Ishikawa (cell line): ENCODE measurements at regions not wholly inside any gene's neighbourhood (a gene's known extent, or its start where the extent isn't known, plus 50 kb on each side); places are given as distances from the start of the nearest gene placed in this dataset.

ENCODE experiments used
- CEBPB ChIP-seq: IDR thresholded peaks from 2 replicates; pipeline ENCODE4 v1.6.1; 2012
- CREB1 ChIP-seq: IDR thresholded peaks from 2 replicates; pipeline ENCODE4 v1.6.1; 2012; ENCODE audit warnings: low read depth
- EGR1 ChIP-seq: IDR thresholded peaks from 2 replicates; pipeline ENCODE4 v1.6.1; 2012
- EP300 ChIP-seq: IDR thresholded peaks from 2 replicates; pipeline ENCODE4 v1.6.1; 2012; ENCODE audit warnings: borderline replicate concordance
- FOXM1 ChIP-seq: IDR thresholded peaks from 2 replicates; pipeline ENCODE4 v1.6.1; 2012; ENCODE audit warnings: low read depth, borderline replicate concordance
- NFIC ChIP-seq: IDR thresholded peaks from 2 replicates; pipeline ENCODE4 v1.6.1; 2012
- RAD21 ChIP-seq: IDR thresholded peaks from 2 replicates; pipeline ENCODE4 v1.6.1; 2012; ENCODE audit warnings: low read depth
- TAF1 ChIP-seq: IDR thresholded peaks from 2 replicates; pipeline ENCODE4 v1.6.1; 2012; ENCODE audit warnings: low read depth, mild to moderate bottlenecking
- TCF12 ChIP-seq: IDR thresholded peaks from 2 replicates; pipeline ENCODE4 v1.6.1; 2012; ENCODE audit warnings: low read depth
- TEAD4 ChIP-seq: IDR thresholded peaks from 2 replicates; pipeline ENCODE4 v1.6.1; 2012
- YY1 ChIP-seq: IDR thresholded peaks from 2 replicates; pipeline ENCODE4 v1.6.1; 2012; ENCODE audit warnings: low read depth
- ZBTB7A ChIP-seq: IDR thresholded peaks from 2 replicates; pipeline ENCODE4 v1.6.1; 2012; ENCODE audit warnings: low read depth
- TF ChIP-seq, protein P1 (sequence below): IDR thresholded peaks from 2 replicates; pipeline ENCODE4 v1.6.1; 2012
- TF ChIP-seq, protein P2 (sequence below): IDR thresholded peaks from 2 replicates; pipeline ENCODE4 v1.6.1; 2012
- TF ChIP-seq, protein P3 (sequence below): IDR thresholded peaks from 2 replicates; pipeline ENCODE4 v1.6.1; 2012; ENCODE audit warnings: low read depth, mild to moderate bottlenecking

DNA sequence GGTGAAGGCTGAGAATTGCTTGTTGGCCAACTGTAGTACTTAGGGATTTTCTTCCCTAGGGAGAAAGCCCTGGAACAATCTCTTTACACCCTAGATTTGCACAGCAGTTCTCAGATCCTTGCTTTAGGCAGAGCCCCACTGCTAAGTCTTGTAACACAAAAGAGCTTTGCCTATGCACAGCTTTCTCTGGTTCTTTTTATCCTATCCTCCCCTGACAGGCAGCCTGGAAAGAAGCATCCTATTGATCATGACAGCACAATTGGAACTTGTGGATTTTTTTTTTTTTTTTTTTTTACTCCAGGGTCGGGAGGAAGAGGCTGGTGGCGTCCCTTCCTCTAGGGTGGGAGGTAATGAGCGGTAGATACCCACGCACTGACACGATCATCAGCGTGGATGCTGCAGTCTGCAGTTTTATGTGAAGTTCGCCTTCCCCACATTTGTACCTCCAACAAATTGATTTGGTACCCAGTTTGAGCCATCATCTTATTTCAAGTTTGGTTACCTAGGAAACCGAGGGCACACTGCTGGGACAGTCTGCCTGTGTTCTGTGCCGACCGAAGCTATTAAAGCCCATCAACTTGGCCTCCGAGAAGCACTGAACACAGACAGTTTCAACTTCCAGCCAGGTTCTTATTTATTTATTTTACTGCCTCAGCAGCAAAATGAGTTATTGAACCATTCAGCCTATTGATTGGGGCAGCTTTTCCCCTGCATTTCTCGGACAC lies 110.1 kb downstream of the NRN1 start:
- TF ChIP-seq TEAD4 (no peak), RAD21 (no peak), ZBTB7A (no peak), EGR1 (no peak), FOXM1 (no peak), TCF12 (no peak), EP300 (no peak), CREB1 (no peak), NFIC (no peak), TAF1 (no peak), CEBPB (no peak), YY1 (no peak)
- TF ChIP-seq, protein P1, sequence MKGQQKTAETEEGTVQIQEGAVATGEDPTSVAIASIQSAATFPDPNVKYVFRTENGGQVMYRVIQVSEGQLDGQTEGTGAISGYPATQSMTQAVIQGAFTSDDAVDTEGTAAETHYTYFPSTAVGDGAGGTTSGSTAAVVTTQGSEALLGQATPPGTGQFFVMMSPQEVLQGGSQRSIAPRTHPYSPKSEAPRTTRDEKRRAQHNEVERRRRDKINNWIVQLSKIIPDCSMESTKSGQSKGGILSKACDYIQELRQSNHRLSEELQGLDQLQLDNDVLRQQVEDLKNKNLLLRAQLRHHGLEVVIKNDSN: no peak
- TF ChIP-seq, protein P2, sequence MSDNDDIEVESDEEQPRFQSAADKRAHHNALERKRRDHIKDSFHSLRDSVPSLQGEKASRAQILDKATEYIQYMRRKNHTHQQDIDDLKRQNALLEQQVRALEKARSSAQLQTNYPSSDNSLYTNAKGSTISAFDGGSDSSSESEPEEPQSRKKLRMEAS: no peak
- TF ChIP-seq, protein P3, sequence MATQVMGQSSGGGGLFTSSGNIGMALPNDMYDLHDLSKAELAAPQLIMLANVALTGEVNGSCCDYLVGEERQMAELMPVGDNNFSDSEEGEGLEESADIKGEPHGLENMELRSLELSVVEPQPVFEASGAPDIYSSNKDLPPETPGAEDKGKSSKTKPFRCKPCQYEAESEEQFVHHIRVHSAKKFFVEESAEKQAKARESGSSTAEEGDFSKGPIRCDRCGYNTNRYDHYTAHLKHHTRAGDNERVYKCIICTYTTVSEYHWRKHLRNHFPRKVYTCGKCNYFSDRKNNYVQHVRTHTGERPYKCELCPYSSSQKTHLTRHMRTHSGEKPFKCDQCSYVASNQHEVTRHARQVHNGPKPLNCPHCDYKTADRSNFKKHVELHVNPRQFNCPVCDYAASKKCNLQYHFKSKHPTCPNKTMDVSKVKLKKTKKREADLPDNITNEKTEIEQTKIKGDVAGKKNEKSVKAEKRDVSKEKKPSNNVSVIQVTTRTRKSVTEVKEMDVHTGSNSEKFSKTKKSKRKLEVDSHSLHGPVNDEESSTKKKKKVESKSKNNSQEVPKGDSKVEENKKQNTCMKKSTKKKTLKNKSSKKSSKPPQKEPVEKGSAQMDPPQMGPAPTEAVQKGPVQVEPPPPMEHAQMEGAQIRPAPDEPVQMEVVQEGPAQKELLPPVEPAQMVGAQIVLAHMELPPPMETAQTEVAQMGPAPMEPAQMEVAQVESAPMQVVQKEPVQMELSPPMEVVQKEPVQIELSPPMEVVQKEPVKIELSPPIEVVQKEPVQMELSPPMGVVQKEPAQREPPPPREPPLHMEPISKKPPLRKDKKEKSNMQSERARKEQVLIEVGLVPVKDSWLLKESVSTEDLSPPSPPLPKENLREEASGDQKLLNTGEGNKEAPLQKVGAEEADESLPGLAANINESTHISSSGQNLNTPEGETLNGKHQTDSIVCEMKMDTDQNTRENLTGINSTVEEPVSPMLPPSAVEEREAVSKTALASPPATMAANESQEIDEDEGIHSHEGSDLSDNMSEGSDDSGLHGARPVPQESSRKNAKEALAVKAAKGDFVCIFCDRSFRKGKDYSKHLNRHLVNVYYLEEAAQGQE: no peak

DNA sequence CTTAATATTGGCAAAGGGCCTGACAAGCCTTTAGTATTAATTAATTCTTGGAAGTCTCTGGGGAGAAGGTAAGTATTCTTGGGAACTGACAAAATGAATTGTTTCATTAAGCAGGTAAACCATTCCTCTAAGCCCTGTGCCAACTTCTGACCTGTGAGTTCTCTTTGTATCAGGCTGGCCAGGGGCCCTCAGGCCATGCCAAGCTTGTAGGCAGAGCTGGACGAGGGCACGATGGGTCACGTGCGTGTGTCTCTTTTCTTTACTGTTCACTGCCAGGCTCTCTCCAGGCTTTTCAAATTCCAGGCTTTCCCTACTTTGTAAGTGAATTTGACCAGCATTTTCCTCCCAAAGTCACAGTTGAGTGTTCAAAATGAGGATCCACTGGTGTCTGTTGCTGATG lies 112.4 kb downstream of the NRN1 start:
- TF ChIP-seq YY1 (no peak), RAD21 (no peak), EGR1 (no peak), TCF12 (no peak), CREB1 (no peak), TEAD4 (no peak), CEBPB (no peak), EP300 (no peak), NFIC (no peak), TAF1 (no peak), ZBTB7A (no peak), FOXM1 (no peak)
- TF ChIP-seq, protein P3: no peak
- TF ChIP-seq, protein P2: no peak
- TF ChIP-seq, protein P1: no peak

DNA sequence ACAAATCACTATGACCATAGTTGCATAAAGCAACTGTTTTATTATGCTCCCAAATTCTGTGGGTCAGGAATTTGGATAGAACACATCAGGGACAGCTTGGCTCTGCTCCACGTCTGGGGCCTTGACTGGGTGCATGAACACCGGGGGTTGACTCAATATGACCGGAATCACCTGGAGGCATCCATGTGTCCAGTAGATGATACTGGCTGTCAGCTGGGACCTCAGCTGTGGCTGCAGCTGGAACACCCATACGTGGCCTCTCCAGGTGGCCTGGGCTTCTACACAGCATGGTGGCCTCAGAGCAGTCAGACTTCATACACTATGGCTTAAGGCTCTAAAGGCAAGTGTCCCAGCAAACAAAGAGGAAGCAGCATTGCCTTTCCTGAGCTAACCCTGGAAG lies 113.4 kb downstream of the NRN1 start:
- no peak for TF ChIP-seq FOXM1
- TF ChIP-seq RAD21: no peak
- TF ChIP-seq CEBPB: no peak
- TF ChIP-seq, protein P3: no peak
- no peak for TF ChIP-seq EP300
- TF ChIP-seq, protein P2: no peak
- TF ChIP-seq, protein P1: no peak
- TF ChIP-seq TAF1: no peak
- no peak for TF ChIP-seq TEAD4
- no peak for TF ChIP-seq YY1
- TF ChIP-seq CREB1: no peak
- TF ChIP-seq ZBTB7A: no peak
- TF ChIP-seq EGR1: no peak
- no peak for TF ChIP-seq TCF12
- TF ChIP-seq NFIC: no peak

DNA sequence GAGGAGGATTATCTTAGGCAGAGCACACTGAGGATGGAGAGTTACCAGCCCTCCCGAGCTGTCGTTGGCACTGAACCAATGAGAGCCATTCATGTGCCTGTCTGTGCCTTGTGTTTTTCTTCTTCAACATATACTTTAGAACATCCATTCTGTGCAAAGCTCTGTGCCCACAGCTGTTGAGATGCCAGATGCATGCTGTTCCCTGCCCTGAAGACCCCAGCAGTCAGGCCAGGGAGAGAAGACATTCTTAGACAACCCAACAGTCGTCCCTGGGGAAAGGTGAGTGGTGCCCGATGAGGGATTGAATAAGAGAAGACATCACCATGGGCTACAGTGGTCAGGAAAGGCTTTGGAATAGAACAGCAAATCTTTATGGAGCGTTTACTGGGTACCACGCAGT lies 114.1 kb downstream of the NRN1 start:
- TF ChIP-seq ZBTB7A: no peak
